HepG2 (cell line): ENCODE measurements at regions not wholly inside any gene's neighbourhood (a gene's known extent, or its start where the extent isn't known, plus 50 kb on each side); places are given as distances from the start of the nearest gene placed in this dataset.

Experiments
- EP300 ChIP-seq, 3 experiments: sonication (generic) in 1 of 3; formaldehyde crosslinking in 1 of 3; IDR thresholded peaks; 2 replicates each; pipeline versions ENCODE4 v1.5.1 to v1.6.1; 2011 to 2020; ENCODE audit warnings: low read depth in 2 of 3, low read length in 2 of 3, borderline replicate concordance in 1 of 3, improper control_type of control experiment in 1 of 3, mild to moderate bottlenecking in 1 of 3, missing genetic modification reagents in 1 of 3, moderate library complexity in 1 of 3
- FOXA1 ChIP-seq, 2 experiments: fragments of 450-650 bp in 1 of 2; sonication (generic) in 1 of 2; formaldehyde crosslinking in 1 of 2; IDR thresholded peaks; 2 replicates each; pipeline versions ENCODE4 v1.4.0 to v1.6.1; 2016 to 2020; ENCODE audit warnings: missing genetic modification reagents in 1 of 2
- HDAC2 ChIP-seq: sonication (generic); formaldehyde crosslinking; IDR thresholded peaks from 2 replicates; pipeline ENCODE4 v1.4.0; 2020; ENCODE audit warnings: missing genetic modification reagents
- HNRNPH1 ChIP-seq: fragments of 200-400 bp; formaldehyde crosslinking; optimal IDR thresholded peaks from 2 replicates; pipeline ENCODE3; 2017; ENCODE audit warnings: mild to moderate bottlenecking, low read depth, low read length
- JUNB ChIP-seq: sonication (generic); formaldehyde crosslinking; IDR thresholded peaks from 2 replicates; pipeline ENCODE4 v1.8.0; 2022; ENCODE audit warnings: missing genetic modification reagents, mild to moderate bottlenecking, borderline replicate concordance
- MYC ChIP-seq: sonication (generic); formaldehyde crosslinking; IDR thresholded peaks from 2 replicates; pipeline ENCODE4 v1.9.0; 2021; ENCODE audit warnings: missing genetic modification reagents, borderline replicate concordance
- NFKB2 ChIP-seq: sonication (generic); formaldehyde crosslinking; IDR thresholded peaks from 2 replicates; pipeline ENCODE4 v1.4.0; 2020; ENCODE audit warnings: missing genetic modification reagents, borderline replicate concordance
- SP1 ChIP-seq, 2 experiments: fragments of 450-650 bp in 1 of 2; sonication (generic) in 1 of 2; formaldehyde crosslinking in 1 of 2; IDR thresholded peaks; 2 replicates each; pipeline versions ENCODE4 v1.4.0 to v1.6.1; 2016 to 2020; ENCODE audit warnings: missing genetic modification reagents in 1 of 2
- TF ChIP-seq, protein P1 (sequence below): sonication (generic); formaldehyde crosslinking; IDR thresholded peaks from 2 replicates; pipeline ENCODE4 v1.9.0; 2021; ENCODE audit warnings: missing genetic modification reagents, borderline replicate concordance
- TF ChIP-seq, protein P2 (sequence below): IDR thresholded peaks from 2 replicates; pipeline ENCODE4 v1.6.1; 2016; ENCODE audit warnings: mild to moderate bottlenecking, missing biosample characterization, missing genetic modification reagents
- TF ChIP-seq, protein P3 (sequence below): sonication (generic); formaldehyde crosslinking; IDR thresholded peaks from 2 replicates; pipeline ENCODE4 v1.5.0; 2020; ENCODE audit warnings: mild to moderate bottlenecking, missing genetic modification reagents, moderate library complexity
- TF ChIP-seq, protein P4 (sequence below): IDR thresholded peaks from 2 replicates; pipeline ENCODE4 v1.6.1; 2016; ENCODE audit warnings: control low read depth
- TF ChIP-seq, protein P5 (sequence below): sonication (generic); formaldehyde crosslinking; IDR thresholded peaks from 2 replicates; pipeline ENCODE4 v1.5.0; 2020; ENCODE audit warnings: missing genetic modification reagents

DNA sequence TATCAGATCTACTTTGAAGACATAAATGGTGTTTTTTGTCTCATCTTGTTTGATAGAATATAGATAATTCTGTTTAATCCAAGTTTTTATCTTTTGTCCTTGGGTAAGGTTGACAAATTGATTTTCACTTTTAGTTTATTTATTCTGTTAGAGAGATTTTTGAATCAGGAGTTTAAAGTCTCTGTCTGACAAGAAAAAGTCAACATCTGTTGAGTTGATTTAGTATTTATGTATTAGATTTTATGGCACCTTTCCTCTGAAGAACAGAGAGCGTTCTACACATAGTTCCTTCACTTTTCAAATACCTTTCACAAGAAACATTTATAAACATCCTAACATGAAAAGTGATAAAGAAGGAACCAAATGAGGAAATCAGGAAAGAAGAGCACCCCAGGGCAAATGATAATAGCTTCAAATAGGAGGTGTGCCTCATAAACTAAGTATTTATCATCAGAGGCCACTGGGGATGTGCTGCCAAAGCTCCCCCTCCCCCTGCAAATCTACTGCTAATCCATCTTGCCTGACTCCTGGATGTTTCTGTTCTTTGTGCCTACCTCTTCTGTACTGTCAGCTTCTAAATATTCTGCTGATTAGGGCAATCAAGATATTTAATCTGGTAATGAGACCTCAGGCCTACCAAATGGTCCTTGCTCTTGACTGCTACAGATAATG is 457.7 kb upstream of the CHD1 start:
- TF ChIP-seq JUNB (CRISPR knock-in tag): no peak
- TF ChIP-seq, protein P1, sequence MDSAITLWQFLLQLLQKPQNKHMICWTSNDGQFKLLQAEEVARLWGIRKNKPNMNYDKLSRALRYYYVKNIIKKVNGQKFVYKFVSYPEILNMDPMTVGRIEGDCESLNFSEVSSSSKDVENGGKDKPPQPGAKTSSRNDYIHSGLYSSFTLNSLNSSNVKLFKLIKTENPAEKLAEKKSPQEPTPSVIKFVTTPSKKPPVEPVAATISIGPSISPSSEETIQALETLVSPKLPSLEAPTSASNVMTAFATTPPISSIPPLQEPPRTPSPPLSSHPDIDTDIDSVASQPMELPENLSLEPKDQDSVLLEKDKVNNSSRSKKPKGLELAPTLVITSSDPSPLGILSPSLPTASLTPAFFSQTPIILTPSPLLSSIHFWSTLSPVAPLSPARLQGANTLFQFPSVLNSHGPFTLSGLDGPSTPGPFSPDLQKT (CRISPR knock-in tag): no peak
- TF ChIP-seq, protein P2, sequence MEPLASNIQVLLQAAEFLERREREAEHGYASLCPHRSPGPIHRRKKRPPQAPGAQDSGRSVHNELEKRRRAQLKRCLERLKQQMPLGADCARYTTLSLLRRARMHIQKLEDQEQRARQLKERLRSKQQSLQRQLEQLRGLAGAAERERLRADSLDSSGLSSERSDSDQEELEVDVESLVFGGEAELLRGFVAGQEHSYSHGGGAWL (CRISPR knock-in tag): no peak
- TF ChIP-seq, protein P3, sequence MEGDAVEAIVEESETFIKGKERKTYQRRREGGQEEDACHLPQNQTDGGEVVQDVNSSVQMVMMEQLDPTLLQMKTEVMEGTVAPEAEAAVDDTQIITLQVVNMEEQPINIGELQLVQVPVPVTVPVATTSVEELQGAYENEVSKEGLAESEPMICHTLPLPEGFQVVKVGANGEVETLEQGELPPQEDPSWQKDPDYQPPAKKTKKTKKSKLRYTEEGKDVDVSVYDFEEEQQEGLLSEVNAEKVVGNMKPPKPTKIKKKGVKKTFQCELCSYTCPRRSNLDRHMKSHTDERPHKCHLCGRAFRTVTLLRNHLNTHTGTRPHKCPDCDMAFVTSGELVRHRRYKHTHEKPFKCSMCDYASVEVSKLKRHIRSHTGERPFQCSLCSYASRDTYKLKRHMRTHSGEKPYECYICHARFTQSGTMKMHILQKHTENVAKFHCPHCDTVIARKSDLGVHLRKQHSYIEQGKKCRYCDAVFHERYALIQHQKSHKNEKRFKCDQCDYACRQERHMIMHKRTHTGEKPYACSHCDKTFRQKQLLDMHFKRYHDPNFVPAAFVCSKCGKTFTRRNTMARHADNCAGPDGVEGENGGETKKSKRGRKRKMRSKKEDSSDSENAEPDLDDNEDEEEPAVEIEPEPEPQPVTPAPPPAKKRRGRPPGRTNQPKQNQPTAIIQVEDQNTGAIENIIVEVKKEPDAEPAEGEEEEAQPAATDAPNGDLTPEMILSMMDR (CRISPR knock-in tag): no peak
- TF ChIP-seq, protein P4, sequence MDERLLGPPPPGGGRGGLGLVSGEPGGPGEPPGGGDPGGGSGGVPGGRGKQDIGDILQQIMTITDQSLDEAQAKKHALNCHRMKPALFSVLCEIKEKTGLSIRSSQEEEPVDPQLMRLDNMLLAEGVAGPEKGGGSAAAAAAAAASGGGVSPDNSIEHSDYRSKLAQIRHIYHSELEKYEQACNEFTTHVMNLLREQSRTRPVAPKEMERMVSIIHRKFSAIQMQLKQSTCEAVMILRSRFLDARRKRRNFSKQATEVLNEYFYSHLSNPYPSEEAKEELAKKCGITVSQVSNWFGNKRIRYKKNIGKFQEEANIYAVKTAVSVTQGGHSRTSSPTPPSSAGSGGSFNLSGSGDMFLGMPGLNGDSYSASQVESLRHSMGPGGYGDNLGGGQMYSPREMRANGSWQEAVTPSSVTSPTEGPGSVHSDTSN: no peak
- no peak for TF ChIP-seq NFKB2
- no peak for TF ChIP-seq HNRNPH1
- TF ChIP-seq, protein P5, sequence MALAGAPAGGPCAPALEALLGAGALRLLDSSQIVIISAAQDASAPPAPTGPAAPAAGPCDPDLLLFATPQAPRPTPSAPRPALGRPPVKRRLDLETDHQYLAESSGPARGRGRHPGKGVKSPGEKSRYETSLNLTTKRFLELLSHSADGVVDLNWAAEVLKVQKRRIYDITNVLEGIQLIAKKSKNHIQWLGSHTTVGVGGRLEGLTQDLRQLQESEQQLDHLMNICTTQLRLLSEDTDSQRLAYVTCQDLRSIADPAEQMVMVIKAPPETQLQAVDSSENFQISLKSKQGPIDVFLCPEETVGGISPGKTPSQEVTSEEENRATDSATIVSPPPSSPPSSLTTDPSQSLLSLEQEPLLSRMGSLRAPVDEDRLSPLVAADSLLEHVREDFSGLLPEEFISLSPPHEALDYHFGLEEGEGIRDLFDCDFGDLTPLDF (CRISPR knock-in tag): no peak
- TF ChIP-seq FOXA1 (IDR thresholded peaks at IDR 0.05): no peak
- TF ChIP-seq FOXA1 (CRISPR knock-in tag; IDR thresholded peaks at IDR 0.05): no peak
- no peak for TF ChIP-seq HDAC2 (CRISPR knock-in tag)
- no peak for TF ChIP-seq MYC (CRISPR knock-in tag)
- no peak for TF ChIP-seq SP1 (IDR thresholded peaks at IDR 0.05)
- TF ChIP-seq SP1 (CRISPR knock-in tag; IDR thresholded peaks at IDR 0.05): no peak
- no peak for TF ChIP-seq EP300 (IDR thresholded peaks at IDR 0.05; ENCODE audit: low read depth in 2 of 2, low read length in 2 of 2)
- TF ChIP-seq EP300 (CRISPR knock-in tag; IDR thresholded peaks at IDR 0.05; ENCODE audit: borderline replicate concordance): no peak
